Vagina (tissue), 2 donors: ENCODE measurements at regions not wholly inside any gene's neighbourhood (a gene's known extent, or its start where the extent isn't known, plus 50 kb on each side); places are given as distances from the start of the nearest gene placed in this dataset.

ENCODE experiments used
- DNase-seq, 2 donors: peaks; one replicate each; pipeline ENCODE4 v3.0.0-alpha.2; 2017; ENCODE audit errors: extremely low spot score in 2 of 2
- H3K27ac ChIP-seq: fragments of 200-600 bp; sonication (generic); one replicate; pipeline ENCODE4 v1.5.1; 2019
- H3K27me3 ChIP-seq: fragments of 200-600 bp; sonication (generic); one replicate; pipeline ENCODE4 v1.5.1; 2019
- H3K36me3 ChIP-seq, 2 donors: fragments of 200-600 bp; sonication (generic); one replicate each; pipeline ENCODE4 v1.5.1; 2017 to 2019
- H3K4me1 ChIP-seq: fragments of 200-600 bp; sonication (generic); one replicate; pipeline ENCODE4 v1.5.1; 2019
- H3K4me3 ChIP-seq, 2 donors: fragments of 200-600 bp; sonication (generic); 1 replicate in 1 of 2; 2 replicates in 1 of 2; pipeline ENCODE4 v1.5.1; 2016 to 2019
- H3K9me3 ChIP-seq: fragments of 200-600 bp; sonication (generic); one replicate; pipeline ENCODE4 v1.5.1; 2019
- POLR2A ChIP-seq, 2 donors: fragments of 450-650 bp; IDR thresholded peaks; one replicate each; pipeline ENCODE4 v1.6.1; 2017; ENCODE audit warnings: antibody characterized with exemption in 2 of 2, mild to moderate bottlenecking in 2 of 2, moderate library complexity in 2 of 2
- POLR2AphosphoS5 ChIP-seq, 2 donors: sonication (generic); formaldehyde crosslinking; IDR thresholded peaks; one replicate each; pipeline ENCODE4 v1.9.0; 2017; ENCODE audit warnings: antibody characterized with exemption in 2 of 2, mild to moderate bottlenecking in 2 of 2, low read depth in 1 of 2; ENCODE audit not compliant: insufficient read depth in 1 of 2
- intact Hi-C: fragments of 100-400 bp; cut with DNase I; formaldehyde crosslinking; loops from one replicate; pipeline ENCODE4 v1.15.1; 2023
- TF ChIP-seq, protein P1 (sequence below), 3 experiments: fragments of 450-650 bp in 2 of 3; fragments of 200-600 bp in 1 of 3; sonication (generic) in 1 of 3; IDR thresholded peaks; one replicate each; pipeline ENCODE4 v1.5.1; 2017 to 2019; ENCODE audit warnings: antibody characterized with exemption in 3 of 3, mild to moderate bottlenecking in 2 of 3, moderate library complexity in 2 of 3

DNA sequence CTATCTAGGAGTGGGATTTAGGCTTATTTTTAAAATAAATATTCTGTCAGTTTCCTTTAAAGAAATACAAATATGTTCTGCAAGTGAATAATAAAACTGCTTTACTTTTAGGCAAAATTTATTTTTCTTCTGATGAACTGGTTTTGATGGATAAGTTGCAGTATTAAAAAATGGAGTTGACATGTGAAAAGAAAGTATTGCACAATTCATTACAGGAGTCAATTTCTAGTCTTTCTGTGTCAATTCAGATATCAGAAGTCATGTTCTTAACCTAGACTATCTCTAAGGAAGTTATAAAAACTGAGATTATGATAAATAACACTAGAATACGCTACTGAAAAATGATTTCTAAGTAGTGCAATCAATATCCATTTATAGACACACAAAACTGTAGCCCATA lies 270.2 kb upstream of the TMPRSS15 start:
- H3K4me1 ChIP-seq, result no peaks in the 10 kb centered on the region
- H3K36me3 ChIP-seq, result no peaks in the 10 kb centered on the region
- DNase-seq, result no peak
- H3K4me3 ChIP-seq, result no peak overlapping the region
- H3K27me3 ChIP-seq, result no peaks in the 10 kb centered on the region
- TF ChIP-seq, protein P1, sequence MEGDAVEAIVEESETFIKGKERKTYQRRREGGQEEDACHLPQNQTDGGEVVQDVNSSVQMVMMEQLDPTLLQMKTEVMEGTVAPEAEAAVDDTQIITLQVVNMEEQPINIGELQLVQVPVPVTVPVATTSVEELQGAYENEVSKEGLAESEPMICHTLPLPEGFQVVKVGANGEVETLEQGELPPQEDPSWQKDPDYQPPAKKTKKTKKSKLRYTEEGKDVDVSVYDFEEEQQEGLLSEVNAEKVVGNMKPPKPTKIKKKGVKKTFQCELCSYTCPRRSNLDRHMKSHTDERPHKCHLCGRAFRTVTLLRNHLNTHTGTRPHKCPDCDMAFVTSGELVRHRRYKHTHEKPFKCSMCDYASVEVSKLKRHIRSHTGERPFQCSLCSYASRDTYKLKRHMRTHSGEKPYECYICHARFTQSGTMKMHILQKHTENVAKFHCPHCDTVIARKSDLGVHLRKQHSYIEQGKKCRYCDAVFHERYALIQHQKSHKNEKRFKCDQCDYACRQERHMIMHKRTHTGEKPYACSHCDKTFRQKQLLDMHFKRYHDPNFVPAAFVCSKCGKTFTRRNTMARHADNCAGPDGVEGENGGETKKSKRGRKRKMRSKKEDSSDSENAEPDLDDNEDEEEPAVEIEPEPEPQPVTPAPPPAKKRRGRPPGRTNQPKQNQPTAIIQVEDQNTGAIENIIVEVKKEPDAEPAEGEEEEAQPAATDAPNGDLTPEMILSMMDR (IDR thresholded peaks at IDR 0.05), result no peak
- TF ChIP-seq POLR2AphosphoS5 (IDR thresholded peaks at IDR 0.05; ENCODE audit: insufficient read depth in 1 of 2, low read depth in 1 of 2) (no peak), POLR2A (IDR thresholded peaks at IDR 0.05) (no peak)
- H3K9me3 ChIP-seq, result no peaks in the 10 kb centered on the region
- no peak overlapping the region for H3K27ac ChIP-seq
- intact Hi-C loops, result no loop called here

DNA sequence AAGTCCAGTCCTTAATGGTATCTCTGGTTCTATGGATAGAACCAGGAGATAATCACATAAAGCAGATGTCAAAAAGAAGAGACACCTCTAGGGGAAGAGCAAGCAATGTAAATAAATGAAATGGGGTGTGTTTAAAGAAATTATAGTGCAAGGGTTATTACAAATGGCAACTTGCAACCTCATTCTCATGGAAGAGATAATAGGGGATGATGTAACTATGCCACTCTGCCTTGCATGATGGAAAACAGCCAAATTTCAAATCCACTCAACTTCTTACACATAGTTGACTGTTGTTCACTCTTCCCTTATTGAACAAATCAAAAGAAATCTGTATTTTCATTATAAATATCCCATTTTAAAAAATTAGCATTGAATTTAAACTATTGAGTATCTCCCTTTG lies 274.0 kb upstream of the TMPRSS15 start:
- H3K4me3 ChIP-seq, result no peak overlapping the region
- TF ChIP-seq, protein P1 (IDR thresholded peaks at IDR 0.05), result no peak
- TF ChIP-seq POLR2A (IDR thresholded peaks at IDR 0.05) (no peak), POLR2AphosphoS5 (IDR thresholded peaks at IDR 0.05; ENCODE audit: insufficient read depth in 1 of 2, low read depth in 1 of 2) (no peak)
- no peaks in the 10 kb centered on the region for H3K27me3 ChIP-seq
- no peaks in the 10 kb centered on the region for H3K36me3 ChIP-seq
- no peak for DNase-seq
- H3K4me1 ChIP-seq, result no peaks in the 10 kb centered on the region
- intact Hi-C loops, result no loop called here
- H3K27ac ChIP-seq, result no peak overlapping the region
- no peaks in the 10 kb centered on the region for H3K9me3 ChIP-seq

DNA sequence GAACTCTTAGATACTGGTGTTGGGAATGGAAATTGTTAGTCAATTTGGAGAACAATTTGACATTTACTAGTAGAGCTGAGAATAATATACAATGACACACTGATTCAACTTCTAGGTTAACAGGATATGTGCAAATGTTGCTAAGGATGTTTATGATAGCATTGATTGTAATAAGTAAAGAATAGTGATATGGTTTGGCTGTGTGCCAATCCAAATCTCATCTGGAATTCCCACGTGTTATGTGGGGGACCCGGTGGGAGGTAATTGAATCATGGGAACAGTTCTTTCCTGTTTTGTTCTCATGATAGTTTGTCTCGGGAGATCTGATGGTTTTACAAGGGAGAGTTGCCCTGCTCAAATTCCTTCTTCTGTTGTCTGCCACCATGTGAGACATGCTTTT lies 302.4 kb upstream of the TMPRSS15 start:
- intact Hi-C loops, result no loop called here
- Histone ChIP-seq H3K27ac (no peak overlapping the region), H3K9me3 (no peaks in the 10 kb centered on the region), H3K4me1 (no peaks in the 10 kb centered on the region), H3K27me3 (no peaks in the 10 kb centered on the region), H3K36me3 (no peaks in the 10 kb centered on the region), H3K4me3 (no peak overlapping the region)
- no peak for DNase-seq
- TF ChIP-seq POLR2A (IDR thresholded peaks at IDR 0.05) (no peak), POLR2AphosphoS5 (IDR thresholded peaks at IDR 0.05; ENCODE audit: insufficient read depth in 1 of 2, low read depth in 1 of 2) (no peak)
- TF ChIP-seq, protein P1 (IDR thresholded peaks at IDR 0.05), result no peak

DNA sequence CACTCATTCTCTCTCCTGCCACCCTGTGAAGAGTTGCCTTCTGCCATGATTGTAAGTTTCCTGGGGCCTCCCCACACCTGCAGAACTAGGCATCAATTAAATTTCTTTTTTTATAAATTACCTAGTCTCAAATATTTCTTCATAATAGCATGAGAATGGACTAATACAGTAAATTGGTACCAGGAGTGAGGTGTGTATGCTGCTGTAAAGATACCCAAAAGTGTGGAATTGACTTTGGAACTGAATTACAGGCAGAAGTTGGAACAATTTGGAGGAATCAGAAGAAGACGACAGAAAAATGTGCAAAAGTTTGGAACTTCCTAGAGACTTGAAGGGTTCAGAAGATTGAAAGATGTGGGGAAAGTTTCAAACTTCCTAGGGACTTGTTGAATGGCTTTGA lies 308.1 kb upstream of the TMPRSS15 start:
- H3K27me3 ChIP-seq, result no peaks in the 10 kb centered on the region
- H3K4me3 ChIP-seq, result no peak overlapping the region
- no peak overlapping the region for H3K27ac ChIP-seq
- no peaks in the 10 kb centered on the region for H3K4me1 ChIP-seq
- intact Hi-C loops, result no loop called here
- H3K36me3 ChIP-seq, result no peaks in the 10 kb centered on the region
- H3K9me3 ChIP-seq, result no peaks in the 10 kb centered on the region
- DNase-seq, result no peak
- TF ChIP-seq, protein P1 (IDR thresholded peaks at IDR 0.05), result no peak
- no peak for TF ChIP-seq POLR2A (IDR thresholded peaks at IDR 0.05)
- no peak for TF ChIP-seq POLR2AphosphoS5 (IDR thresholded peaks at IDR 0.05; ENCODE audit: insufficient read depth in 1 of 2, low read depth in 1 of 2)

DNA sequence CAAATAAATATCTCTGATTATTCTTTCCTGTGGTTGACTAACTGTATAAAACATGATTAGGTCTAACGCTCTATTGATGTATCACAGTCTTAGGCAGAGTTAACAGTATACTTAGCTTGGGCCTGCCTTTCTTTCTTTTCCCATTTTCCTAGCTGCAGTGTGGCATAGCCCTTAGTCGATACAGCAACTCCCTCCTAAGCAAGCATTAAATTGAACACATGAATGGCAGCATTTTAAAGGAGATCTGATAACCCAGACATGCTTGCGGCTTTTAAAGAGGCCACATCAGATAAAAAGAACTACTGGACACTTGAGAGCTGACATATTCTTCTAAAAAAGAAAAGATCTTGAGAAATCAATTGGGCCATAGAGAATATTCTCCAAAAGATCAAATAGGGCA lies 312.0 kb upstream of the TMPRSS15 start:
- no peaks in the 10 kb centered on the region for H3K36me3 ChIP-seq
- no peaks in the 10 kb centered on the region for H3K9me3 ChIP-seq
- H3K27ac ChIP-seq, result no peak overlapping the region
- no peak for DNase-seq
- no peaks in the 10 kb centered on the region for H3K4me1 ChIP-seq
- TF ChIP-seq POLR2AphosphoS5 (IDR thresholded peaks at IDR 0.05; ENCODE audit: insufficient read depth in 1 of 2, low read depth in 1 of 2) (no peak), POLR2A (IDR thresholded peaks at IDR 0.05) (no peak)
- TF ChIP-seq, protein P1 (IDR thresholded peaks at IDR 0.05), result no peak
- H3K27me3 ChIP-seq, result no peaks in the 10 kb centered on the region
- intact Hi-C loops, result no loop called here
- no peak overlapping the region for H3K4me3 ChIP-seq
